Testis (tissue), 2 donors: ENCODE measurements at regions not wholly inside any gene's neighbourhood (a gene's known extent, or its start where the extent isn't known, plus 50 kb on each side); places are given as distances from the start of the nearest gene placed in this dataset.

ENCODE experiments used
- POLR2A ChIP-seq: fragments of 450-650 bp; IDR thresholded peaks from one replicate; pipeline ENCODE4 v1.6.1; 2017; ENCODE audit warnings: antibody characterized with exemption, mild to moderate bottlenecking, moderate library complexity
- TF ChIP-seq, protein P1 (sequence below), 3 experiments: fragments of 450-650 bp in 2 of 3; fragments of 200-600 bp in 1 of 3; sonication (generic) in 1 of 3; IDR thresholded peaks; one replicate each; pipeline ENCODE4 v1.5.1; 2016 to 2019; ENCODE audit warnings: antibody characterized with exemption in 3 of 3, mild to moderate bottlenecking in 2 of 3, moderate library complexity in 1 of 3

DNA sequence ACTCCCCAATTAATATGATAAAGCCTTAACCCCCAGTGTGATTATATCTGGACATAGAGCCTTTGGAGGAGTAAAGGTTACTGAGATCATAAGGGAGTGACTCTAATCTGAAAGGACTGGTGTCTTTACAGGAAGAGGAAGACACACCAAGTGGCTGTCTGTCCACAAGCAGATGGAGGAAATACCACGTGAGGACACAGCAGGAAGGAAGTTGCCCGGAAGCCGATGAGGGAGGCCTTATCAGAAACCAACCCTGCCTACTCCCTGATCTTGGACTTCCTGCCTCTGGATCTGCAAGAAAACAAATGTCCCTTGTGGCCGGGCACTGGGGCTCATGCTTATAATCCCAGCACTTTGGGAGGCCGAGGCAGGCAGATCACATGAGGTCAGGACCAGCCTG is 110.3 kb upstream of the CHRM3 start:
- TF ChIP-seq, protein P1, sequence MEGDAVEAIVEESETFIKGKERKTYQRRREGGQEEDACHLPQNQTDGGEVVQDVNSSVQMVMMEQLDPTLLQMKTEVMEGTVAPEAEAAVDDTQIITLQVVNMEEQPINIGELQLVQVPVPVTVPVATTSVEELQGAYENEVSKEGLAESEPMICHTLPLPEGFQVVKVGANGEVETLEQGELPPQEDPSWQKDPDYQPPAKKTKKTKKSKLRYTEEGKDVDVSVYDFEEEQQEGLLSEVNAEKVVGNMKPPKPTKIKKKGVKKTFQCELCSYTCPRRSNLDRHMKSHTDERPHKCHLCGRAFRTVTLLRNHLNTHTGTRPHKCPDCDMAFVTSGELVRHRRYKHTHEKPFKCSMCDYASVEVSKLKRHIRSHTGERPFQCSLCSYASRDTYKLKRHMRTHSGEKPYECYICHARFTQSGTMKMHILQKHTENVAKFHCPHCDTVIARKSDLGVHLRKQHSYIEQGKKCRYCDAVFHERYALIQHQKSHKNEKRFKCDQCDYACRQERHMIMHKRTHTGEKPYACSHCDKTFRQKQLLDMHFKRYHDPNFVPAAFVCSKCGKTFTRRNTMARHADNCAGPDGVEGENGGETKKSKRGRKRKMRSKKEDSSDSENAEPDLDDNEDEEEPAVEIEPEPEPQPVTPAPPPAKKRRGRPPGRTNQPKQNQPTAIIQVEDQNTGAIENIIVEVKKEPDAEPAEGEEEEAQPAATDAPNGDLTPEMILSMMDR (IDR thresholded peaks at IDR 0.05), result no peak
- TF ChIP-seq POLR2A, result no peak
